Heart right ventricle (tissue), 16 donors: ENCODE measurements at regions not wholly inside any gene's neighbourhood (a gene's known extent, or its start where the extent isn't known, plus 50 kb on each side); places are given as distances from the start of the nearest gene placed in this dataset.

Experiments used
- ATAC-seq, 8 donors: fragments of 200-7000 bp; cut with Tn5 transposase; one replicate each; pipeline ENCODE4 v1.9.1; 2020; ENCODE audit warnings: mild to moderate bottlenecking in 8 of 8, moderate library complexity in 8 of 8, moderate number of reproducible peaks in 1 of 8
- DNase-seq, 2 donors: peaks; one replicate each; pipeline ENCODE4 v3.0.0-alpha.2; 2020
- H3K27ac ChIP-seq, 10 donors: fragments of 200-600 bp; sonication (generic) in 2 of 10; one replicate each; pipeline versions ENCODE4 v1.5.0 to v1.8.0; 2020 to 2022; ENCODE audit warnings: mild to moderate bottlenecking in 3 of 10
- H3K27me3 ChIP-seq, 7 donors: fragments of 200-600 bp; one replicate each; pipeline ENCODE4 v1.8.0; 2021 to 2022; ENCODE audit warnings: mild to moderate bottlenecking in 2 of 7
- H3K36me3 ChIP-seq, 9 donors: fragments of 200-600 bp; sonication (generic) in 1 of 9; one replicate each; pipeline versions ENCODE4 v1.5.0 to v1.8.0; 2020 to 2022; ENCODE audit warnings: mild to moderate bottlenecking in 2 of 9
- H3K4me1 ChIP-seq, 9 donors: fragments of 200-600 bp; sonication (generic) in 1 of 9; one replicate each; pipeline versions ENCODE4 v1.5.0 to v1.8.0; 2020 to 2022; ENCODE audit warnings: mild to moderate bottlenecking in 4 of 9
- H3K4me3 ChIP-seq, 10 donors: fragments of 200-600 bp; sonication (generic) in 2 of 10; one replicate each; pipeline versions ENCODE4 v1.5.0 to v1.8.0; 2020 to 2022; ENCODE audit warnings: mild to moderate bottlenecking in 7 of 10, moderate library complexity in 2 of 10
- H3K9me3 ChIP-seq, 11 donors: fragments of 200-600 bp in 10 of 11; sonication (generic) in 2 of 11; one replicate each; pipeline versions ENCODE4 v1.5.0 to v1.8.0; 2013 to 2022; ENCODE audit warnings: mild to moderate bottlenecking in 2 of 11, control low read depth in 1 of 11, moderate library complexity in 1 of 11
- WGBS, 2 donors: extraction: QIAGEN DNeasy Blood & Tissue Kit; methylation state at CpG; one replicate each; pipeline ENCODE4 v1.1.7; 2013; ENCODE audit warnings: inconsistent platforms in 1 of 2; 5-methylcytosine and 5-hydroxymethylcytosine counted together
- intact Hi-C, 10 donors: fragments of 100-400 bp; cut with DNase I; formaldehyde crosslinking; loops; one replicate each; pipeline versions ENCODE4 v1.11.1 to v1.14.2; 2022
- TF ChIP-seq, protein P1 (sequence below), 9 donors: fragments of 200-600 bp; sonication (generic) in 2 of 9; IDR thresholded peaks; one replicate each; pipeline versions ENCODE4 v1.5.0 to v1.8.0; 2021 to 2022; ENCODE audit warnings: antibody characterized with exemption in 9 of 9, mild to moderate bottlenecking in 5 of 9, moderate library complexity in 1 of 9
- donor health status: Arrhythmogenic right ventricular cardiomyopathy.
- donor health status: ischemic (EF 13 %, LVEDD 7.1; RV severe dilation, severe dysfunction).
- donor health status: healthy with polysubstance abuse.
- donor health status: DM: no; HTN: yes; CAD: no.
- donor health status: DM: no; HTN: no; CAD: no.
- donor health status: ischemic (EF 25% LVEDD 6.9; RV normal size, moderate dysfunction).
- donor health status: ischemic (EF 25% LVEDD 5.7; RV mildly dilated, moderate dysfunction).
- donor health status: healthy.
- donor health status: DM: yes; HTN: yes; CAD: no.
- donor health status: Ischemic cardiomyopathy.
- donor health status: ischemic (EF 35%, LVEDD 5.7; RV mildly dilated, moderate dysfunction).
- donor health status: nonischemic (EF 11% LVEDD 7.7; RV severe dilation, severe dysfunction).
- donor health status: DM: yes; HTN: yes; CAD: no.
- donor health status: PGD.
- donor health status: ischemic (EF 29% LVEDD 5.4; RV normal size, mild dysfunction).
- donor health status: nonischemic (EF 23%, LVEDD 6.1; RV moderate dilation, normal function).

DNA sequence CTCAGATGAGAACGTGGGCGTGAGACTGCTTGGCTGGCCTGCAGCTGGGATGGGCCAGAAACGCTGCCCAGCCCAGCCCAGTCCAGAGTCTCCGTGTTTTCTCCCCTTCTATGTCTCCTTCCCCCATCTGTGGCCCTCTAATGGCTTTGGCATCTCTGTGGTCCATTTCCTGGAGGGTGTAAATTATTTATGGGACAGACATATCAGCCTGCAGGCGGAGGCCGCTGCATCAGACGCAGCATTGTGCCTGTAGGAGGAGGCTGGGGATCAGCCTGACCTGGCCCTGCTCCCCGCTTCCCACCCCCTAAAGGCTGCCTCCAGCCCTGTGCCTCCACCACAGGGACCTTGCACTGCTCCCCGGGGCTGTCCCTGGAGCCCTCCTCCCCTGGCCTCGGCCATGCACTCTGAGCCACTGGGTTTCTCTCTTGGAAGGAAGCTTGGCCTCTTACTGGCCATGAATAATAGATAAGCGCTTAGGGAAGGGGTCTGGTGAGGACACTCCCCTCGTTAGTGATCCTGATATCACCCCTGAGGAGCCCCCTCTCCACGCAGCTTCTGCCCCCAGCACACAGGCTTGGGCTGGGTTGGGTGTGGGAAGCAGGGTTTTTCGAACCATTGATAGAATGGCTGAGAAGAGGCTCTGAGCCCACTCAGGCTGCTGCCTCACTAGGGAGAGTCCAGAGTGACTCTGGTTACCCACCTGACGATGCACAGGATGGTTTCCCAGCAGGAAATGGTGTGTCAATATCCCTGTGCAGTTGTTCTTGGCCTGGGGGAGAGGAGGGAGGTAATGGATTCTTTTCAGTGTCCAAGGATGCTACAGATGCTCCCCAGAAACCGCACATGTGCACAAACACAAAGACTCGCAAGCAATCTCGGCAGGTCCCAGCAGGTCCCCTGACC is 185.5 kb downstream of the MYCN start:
- Histone ChIP-seq H3K4me1 (no peaks in the 10 kb centered on the region), H3K36me3 (no peaks in the 10 kb centered on the region), H3K27me3 (peaks cover 0 to 14% (median 4%) of the 10 kb centered on the region in 7 donors), H3K27ac (no peak overlapping the region), H3K9me3 (peaks cover 0 to 7% (median 0%) of the 10 kb centered on the region in 11 donors), H3K4me3 (no peak overlapping the region)
- TF ChIP-seq, protein P1, sequence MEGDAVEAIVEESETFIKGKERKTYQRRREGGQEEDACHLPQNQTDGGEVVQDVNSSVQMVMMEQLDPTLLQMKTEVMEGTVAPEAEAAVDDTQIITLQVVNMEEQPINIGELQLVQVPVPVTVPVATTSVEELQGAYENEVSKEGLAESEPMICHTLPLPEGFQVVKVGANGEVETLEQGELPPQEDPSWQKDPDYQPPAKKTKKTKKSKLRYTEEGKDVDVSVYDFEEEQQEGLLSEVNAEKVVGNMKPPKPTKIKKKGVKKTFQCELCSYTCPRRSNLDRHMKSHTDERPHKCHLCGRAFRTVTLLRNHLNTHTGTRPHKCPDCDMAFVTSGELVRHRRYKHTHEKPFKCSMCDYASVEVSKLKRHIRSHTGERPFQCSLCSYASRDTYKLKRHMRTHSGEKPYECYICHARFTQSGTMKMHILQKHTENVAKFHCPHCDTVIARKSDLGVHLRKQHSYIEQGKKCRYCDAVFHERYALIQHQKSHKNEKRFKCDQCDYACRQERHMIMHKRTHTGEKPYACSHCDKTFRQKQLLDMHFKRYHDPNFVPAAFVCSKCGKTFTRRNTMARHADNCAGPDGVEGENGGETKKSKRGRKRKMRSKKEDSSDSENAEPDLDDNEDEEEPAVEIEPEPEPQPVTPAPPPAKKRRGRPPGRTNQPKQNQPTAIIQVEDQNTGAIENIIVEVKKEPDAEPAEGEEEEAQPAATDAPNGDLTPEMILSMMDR (IDR thresholded peaks at IDR 0.05) = no peak
- WGBS, 2 donors = 70 to 80% methylated on average over 18 of the region's 18 CpGs
- intact Hi-C loops = loop anchor here in 1 of 10 donors (2.0 kb wide), 1 partner anchor 57 kb away; no protein-coding TSS in a partner anchor
- DNase-seq (no peak), ATAC-seq (peak in 2 of 8 donors; percentile 19 to 26)

DNA sequence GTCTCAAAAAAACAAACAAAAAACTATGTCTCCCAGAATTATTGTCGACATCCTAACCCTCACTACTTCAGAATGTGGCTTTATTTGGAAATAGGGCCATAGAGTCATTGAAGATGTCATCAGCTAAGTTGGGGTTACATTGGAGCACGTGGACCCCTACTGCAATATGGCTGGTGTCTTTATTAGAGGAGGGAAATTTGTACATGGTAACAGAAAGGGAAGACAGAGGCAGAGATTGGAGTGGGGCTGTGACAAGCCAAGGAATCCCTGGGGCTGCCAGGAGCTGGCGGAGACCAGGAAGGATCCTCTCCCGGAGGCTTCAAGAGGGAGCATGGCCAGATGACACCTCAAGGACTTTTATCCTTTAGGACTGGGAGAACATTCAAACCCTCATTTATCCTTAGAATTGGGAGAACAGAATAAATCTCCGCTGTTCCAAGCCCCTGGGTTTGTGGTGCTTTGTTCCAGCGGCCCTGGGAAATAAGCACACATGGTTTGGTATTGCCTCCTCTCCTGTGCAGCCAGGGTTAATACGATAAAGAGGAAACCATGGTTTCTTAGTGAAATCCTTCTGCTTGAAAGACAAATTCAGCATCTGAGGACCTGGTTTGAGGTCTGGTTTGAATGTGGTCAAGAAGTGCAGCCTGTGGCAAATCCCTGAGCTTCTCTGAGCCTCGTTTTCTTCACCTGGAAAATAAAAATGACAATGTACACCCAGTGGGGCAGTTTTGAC is 184.7 kb downstream of the MYCN start:
- TF ChIP-seq, protein P1 (IDR thresholded peaks at IDR 0.05) = no peak
- H3K27ac ChIP-seq = no peak overlapping the region
- WGBS, 2 donors = 85 to 92% methylated on average over 8 of the region's 8 CpGs
- H3K4me1 ChIP-seq = no peaks in the 10 kb centered on the region
- DNase-seq = no peak
- intact Hi-C loops = no loop called here
- no peaks in the 10 kb centered on the region for H3K36me3 ChIP-seq
- H3K9me3 ChIP-seq = peaks cover 0 to 7% (median 0%) of the 10 kb centered on the region in 11 donors
- ATAC-seq = no peak
- H3K4me3 ChIP-seq = no peak overlapping the region
- peaks cover 0 to 14% (median 4%) of the 10 kb centered on the region in 7 donors for H3K27me3 ChIP-seq

DNA sequence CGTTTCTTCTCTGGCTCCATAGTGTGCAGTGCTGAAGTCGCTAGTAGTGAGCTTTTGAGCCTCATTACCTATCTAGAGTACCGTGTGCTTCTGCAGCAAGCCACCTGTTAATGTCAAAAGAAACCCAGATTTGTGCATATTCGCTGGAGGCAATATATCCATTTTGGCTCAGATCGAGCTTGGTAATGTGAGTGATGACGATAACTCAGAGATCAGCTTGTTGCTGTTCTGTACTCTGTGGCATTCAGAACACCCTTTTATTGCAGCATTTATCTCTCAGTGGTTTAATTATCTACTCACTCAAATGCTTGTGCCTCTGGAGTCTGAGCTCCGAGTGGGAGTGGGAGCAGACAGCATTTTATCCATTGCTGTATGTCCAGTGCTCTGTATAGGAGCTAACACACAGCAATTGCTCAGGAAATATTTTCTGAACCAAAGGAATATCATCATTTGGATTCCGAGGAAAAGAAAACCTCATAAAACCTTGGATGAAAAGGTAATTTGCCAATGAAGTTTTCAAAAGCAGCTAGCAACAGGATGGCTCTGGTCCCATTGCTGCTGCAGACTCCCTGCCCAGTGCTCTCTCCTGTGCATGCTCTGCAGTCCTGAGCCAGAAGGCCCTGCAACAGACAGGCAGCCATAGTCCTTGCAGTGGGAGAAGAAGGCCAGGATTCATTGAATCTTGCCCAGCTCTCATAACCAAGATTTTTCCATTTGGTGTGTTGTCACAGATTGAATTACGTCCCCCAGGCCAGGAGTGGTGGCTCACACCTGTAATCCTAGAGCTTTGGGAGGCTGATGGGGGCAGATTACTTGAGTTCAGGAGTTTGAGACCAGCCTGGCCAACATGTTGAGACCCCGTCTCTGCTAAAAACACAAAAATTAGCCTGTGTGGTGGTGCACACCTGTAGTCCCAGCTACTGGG is 183.8 kb downstream of the MYCN start:
- intact Hi-C loops = no loop called here
- ATAC-seq (no peak), DNase-seq (no peak)
- Histone ChIP-seq H3K27me3 (peaks cover 0 to 14% (median 4%) of the 10 kb centered on the region in 7 donors), H3K27ac (no peak overlapping the region), H3K4me1 (no peaks in the 10 kb centered on the region), H3K36me3 (no peaks in the 10 kb centered on the region), H3K4me3 (no peak overlapping the region), H3K9me3 (peaks cover 0 to 7% (median 0%) of the 10 kb centered on the region in 11 donors)
- TF ChIP-seq, protein P1 (IDR thresholded peaks at IDR 0.05) = no peak
- WGBS, 2 donors = 79 to 82% methylated on average over 10 of the region's 10 CpGs
